ENCODE measurements at regions not wholly inside any gene's neighbourhood (a gene's known extent, or its start where the extent isn't known, plus 50 kb on each side); places are given as distances from the start of the nearest gene placed in this dataset.

GRCh38 chr12:127716166-127716565, 550.8 kb upstream of the TMEM132C start:
- Histone ChIP-seq H3K9me3 (no peaks in the 10 kb centered on the region), H3K27ac (no peak overlapping the region), H3K36me3 (no peaks in the 10 kb centered on the region), H3K4me1 (no peaks in the 10 kb centered on the region), H3K27me3 (no peaks in the 10 kb centered on the region), H3K4me3 (no peak overlapping the region)
- DNase-seq (no peak), ATAC-seq (no peak)
- intact Hi-C loops (cut with DNase I): no loop called here
- TF ChIP-seq CTCF (IDR thresholded peaks at IDR 0.05): no peak

GRCh38 chr12:127717278-127717677, 549.7 kb upstream of the TMEM132C start:
- no peaks in the 10 kb centered on the region for H3K4me1 ChIP-seq
- intact Hi-C loops (cut with DNase I): no loop called here
- no peak for TF ChIP-seq CTCF (IDR thresholded peaks at IDR 0.05)
- no peaks in the 10 kb centered on the region for H3K9me3 ChIP-seq
- no peak overlapping the region for H3K4me3 ChIP-seq
- H3K27me3 ChIP-seq: no peaks in the 10 kb centered on the region
- H3K27ac ChIP-seq: no peak overlapping the region
- DNase-seq: no peak
- ATAC-seq: no peak
- no peaks in the 10 kb centered on the region for H3K36me3 ChIP-seq

- Histone ChIP-seq H3K4me1 (no peaks in the 10 kb centered on the region), H3K27me3 (no peaks in the 10 kb centered on the region), H3K36me3 (no peaks in the 10 kb centered on the region), H3K9me3 (no peaks in the 10 kb centered on the region), H3K27ac (no peak overlapping the region), H3K4me3 (no peak overlapping the region)
- intact Hi-C loops (cut with DNase I): no loop called here
- DNase-seq (no peak), ATAC-seq (no peak)
- no peak for TF ChIP-seq CTCF (IDR thresholded peaks at IDR 0.05)
Observed at GRCh38 chr12:127720334-127720733, 546.6 kb upstream of the TMEM132C start.

GRCh38 chr12:127722611-127723010, 544.4 kb upstream of the TMEM132C start:
- Histone ChIP-seq H3K27me3 (no peaks in the 10 kb centered on the region), H3K27ac (no peak overlapping the region), H3K4me3 (no peak overlapping the region), H3K9me3 (no peaks in the 10 kb centered on the region), H3K36me3 (no peaks in the 10 kb centered on the region), H3K4me1 (no peaks in the 10 kb centered on the region)
- no peak for DNase-seq
- no peak for TF ChIP-seq CTCF (IDR thresholded peaks at IDR 0.05)
- intact Hi-C loops (cut with DNase I): no loop called here
- ATAC-seq: no peak

GRCh38 chr12:127723251-127723650, 543.7 kb upstream of the TMEM132C start:
- TF ChIP-seq CTCF (IDR thresholded peaks at IDR 0.05): no peak
- Histone ChIP-seq H3K4me1 (no peaks in the 10 kb centered on the region), H3K27ac (no peak overlapping the region), H3K27me3 (no peaks in the 10 kb centered on the region), H3K36me3 (no peaks in the 10 kb centered on the region), H3K4me3 (no peak overlapping the region), H3K9me3 (no peaks in the 10 kb centered on the region)
- intact Hi-C loops (cut with DNase I): no loop called here
- no peak for ATAC-seq
- DNase-seq: no peak

- Histone ChIP-seq H3K4me1 (no peaks in the 10 kb centered on the region), H3K4me3 (no peak overlapping the region), H3K36me3 (no peaks in the 10 kb centered on the region), H3K9me3 (no peaks in the 10 kb centered on the region), H3K27me3 (no peaks in the 10 kb centered on the region), H3K27ac (no peak overlapping the region)
- ATAC-seq (no peak), DNase-seq (no peak)
- intact Hi-C loops (cut with DNase I): no loop called here
- TF ChIP-seq CTCF (IDR thresholded peaks at IDR 0.05): no peak
Observed at GRCh38 chr12:127726671-127727315, 540.2 kb upstream of the TMEM132C start.

Measured in upper lobe of right lung (tissue), 1 donor.